ENCODE measurements at regions not wholly inside any gene's neighbourhood (a gene's known extent, or its start where the extent isn't known, plus 50 kb on each side); places are given as distances from the start of the nearest gene placed in this dataset.

DNA sequence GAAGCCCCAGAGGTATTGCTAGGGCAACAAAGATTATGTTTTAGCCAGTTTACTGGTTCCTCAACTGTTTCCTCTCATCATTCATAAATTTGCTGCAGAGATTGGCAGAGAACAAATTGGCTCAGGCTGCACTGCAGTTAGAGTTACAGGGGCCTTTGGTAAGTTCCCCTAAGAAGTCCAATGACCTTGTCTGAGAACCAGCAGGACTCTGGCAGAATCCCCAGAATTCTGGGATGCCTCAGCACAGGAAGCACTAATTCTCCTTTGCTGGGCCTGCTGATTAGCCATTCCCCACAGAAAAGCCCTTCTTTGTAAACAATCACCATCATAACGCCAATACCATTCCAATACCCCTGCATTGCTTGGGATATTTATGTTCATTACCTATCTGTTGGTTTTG is 151.3 kb downstream of the USP46 start:
- H3K36me3 ChIP-seq (ENCODE audit: low read depth, low read length), result no peaks in the 10 kb centered on the region
- no peaks in the 10 kb centered on the region for H3K4me1 ChIP-seq (ENCODE audit: insufficient read depth, low read length)
- no peak overlapping the region for H3K4me3 ChIP-seq (ENCODE audit: low read length)
- H3K9me2 ChIP-seq (replicated peaks; ENCODE audit: low read length), result no peaks in the 10 kb centered on the region
- no peaks in the 10 kb centered on the region for H3K9me3 ChIP-seq (ENCODE audit: low read length)
- no peak overlapping the region for H3K27ac ChIP-seq (ENCODE audit: low read length)
- TF ChIP-seq, protein P1, sequence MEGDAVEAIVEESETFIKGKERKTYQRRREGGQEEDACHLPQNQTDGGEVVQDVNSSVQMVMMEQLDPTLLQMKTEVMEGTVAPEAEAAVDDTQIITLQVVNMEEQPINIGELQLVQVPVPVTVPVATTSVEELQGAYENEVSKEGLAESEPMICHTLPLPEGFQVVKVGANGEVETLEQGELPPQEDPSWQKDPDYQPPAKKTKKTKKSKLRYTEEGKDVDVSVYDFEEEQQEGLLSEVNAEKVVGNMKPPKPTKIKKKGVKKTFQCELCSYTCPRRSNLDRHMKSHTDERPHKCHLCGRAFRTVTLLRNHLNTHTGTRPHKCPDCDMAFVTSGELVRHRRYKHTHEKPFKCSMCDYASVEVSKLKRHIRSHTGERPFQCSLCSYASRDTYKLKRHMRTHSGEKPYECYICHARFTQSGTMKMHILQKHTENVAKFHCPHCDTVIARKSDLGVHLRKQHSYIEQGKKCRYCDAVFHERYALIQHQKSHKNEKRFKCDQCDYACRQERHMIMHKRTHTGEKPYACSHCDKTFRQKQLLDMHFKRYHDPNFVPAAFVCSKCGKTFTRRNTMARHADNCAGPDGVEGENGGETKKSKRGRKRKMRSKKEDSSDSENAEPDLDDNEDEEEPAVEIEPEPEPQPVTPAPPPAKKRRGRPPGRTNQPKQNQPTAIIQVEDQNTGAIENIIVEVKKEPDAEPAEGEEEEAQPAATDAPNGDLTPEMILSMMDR (conservative IDR thresholded peaks at IDR 0.05; ENCODE audit: low read depth, low read length), result no peak
- TF ChIP-seq EZH2 (IDR thresholded peaks at IDR 0.05; ENCODE audit: low read length, unreplicated experiment), result no peak
- no peak for TF ChIP-seq EZH2phosphoT487 (IDR thresholded peaks at IDR 0.05; ENCODE audit: borderline replicate concordance, low read length)
- H3K79me2 ChIP-seq (ENCODE audit: low read length), result no peaks in the 10 kb centered on the region
- no peaks in the 10 kb centered on the region for H4K20me1 ChIP-seq (ENCODE audit: low read length)
- no peak overlapping the region for H2AFZ ChIP-seq (ENCODE audit: low read length)
- no peaks in the 10 kb centered on the region for H3F3A ChIP-seq (ENCODE audit: low read length, unreplicated experiment)
- ChIA-PET CTCF (no interaction called here), POLR2A (ENCODE audit: unreplicated experiment) (no interaction called here)
- H3K27me3 ChIP-seq (ENCODE audit: low read length), result peaks cover 42% of the 10 kb centered on the region
- H3K4me2 ChIP-seq (ENCODE audit: low read length), result no peak overlapping the region
- H3K9ac ChIP-seq (ENCODE audit: low read length), result no peak overlapping the region
- DNase-seq (no peak), ATAC-seq (no peak)
- intact Hi-C loops (cut with micrococcal nuclease), result no loop called here
- no TSS peak for BruUV-seq (replicated peaks)

DNA sequence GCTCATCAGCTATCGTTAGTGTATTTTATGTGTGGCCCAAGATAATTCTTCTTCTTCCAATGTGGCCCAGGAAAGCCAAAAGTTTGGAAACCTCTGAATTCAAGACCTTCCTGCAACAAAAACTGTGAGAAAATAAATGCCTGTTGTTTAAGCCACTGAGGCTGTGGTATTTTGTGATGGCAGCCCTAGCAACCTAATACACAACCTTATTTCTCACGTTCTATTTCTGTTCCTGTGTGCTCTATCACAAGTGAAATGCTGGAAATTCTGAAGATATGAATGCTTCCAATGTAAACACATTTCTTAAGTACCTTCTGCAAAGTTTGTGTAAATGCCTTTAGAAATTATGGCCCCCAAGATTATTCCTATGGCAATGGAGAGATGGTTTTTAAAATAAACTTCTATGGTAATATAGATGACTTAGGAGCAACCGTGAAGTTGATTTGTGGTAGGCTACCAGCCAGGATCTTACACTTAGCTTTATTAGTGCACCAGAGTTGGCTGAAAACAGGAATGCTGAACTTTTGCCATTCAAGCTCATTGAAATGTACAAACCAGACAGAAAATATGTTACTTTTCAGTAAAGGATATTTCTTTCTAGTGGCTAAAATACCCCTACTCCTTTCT is 148.0 kb downstream of the USP46 start:
- Histone ChIP-seq H3K27me3 (ENCODE audit: low read length) (peaks cover 34% of the 10 kb centered on the region), H3K9me2 (replicated peaks; ENCODE audit: low read length) (no peaks in the 10 kb centered on the region), H3K79me2 (ENCODE audit: low read length) (no peaks in the 10 kb centered on the region), H3K4me2 (ENCODE audit: low read length) (no peak overlapping the region), H2AFZ (ENCODE audit: low read length) (no peak overlapping the region), H3K4me3 (ENCODE audit: low read length) (no peak overlapping the region), H4K20me1 (ENCODE audit: low read length) (no peaks in the 10 kb centered on the region), H3K27ac (ENCODE audit: low read length) (no peak overlapping the region), H3K9me3 (ENCODE audit: low read length) (no peaks in the 10 kb centered on the region), H3F3A (ENCODE audit: low read length, unreplicated experiment) (no peaks in the 10 kb centered on the region), H3K9ac (ENCODE audit: low read length) (no peak overlapping the region), H3K4me1 (ENCODE audit: insufficient read depth, low read length) (no peaks in the 10 kb centered on the region), H3K36me3 (ENCODE audit: low read depth, low read length) (no peaks in the 10 kb centered on the region)
- CTCF ChIA-PET, result no interaction called here
- POLR2A ChIA-PET (ENCODE audit: unreplicated experiment), result no interaction called here
- DNase-seq (no peak), ATAC-seq (no peak)
- intact Hi-C loops (cut with micrococcal nuclease), result no loop called here
- no TSS peak for BruUV-seq (replicated peaks)
- TF ChIP-seq EZH2 (IDR thresholded peaks at IDR 0.05; ENCODE audit: low read length, unreplicated experiment) (no peak), EZH2phosphoT487 (IDR thresholded peaks at IDR 0.05; ENCODE audit: borderline replicate concordance, low read length) (no peak)
- TF ChIP-seq, protein P1 (conservative IDR thresholded peaks at IDR 0.05; ENCODE audit: low read depth, low read length), result no peak

DNA sequence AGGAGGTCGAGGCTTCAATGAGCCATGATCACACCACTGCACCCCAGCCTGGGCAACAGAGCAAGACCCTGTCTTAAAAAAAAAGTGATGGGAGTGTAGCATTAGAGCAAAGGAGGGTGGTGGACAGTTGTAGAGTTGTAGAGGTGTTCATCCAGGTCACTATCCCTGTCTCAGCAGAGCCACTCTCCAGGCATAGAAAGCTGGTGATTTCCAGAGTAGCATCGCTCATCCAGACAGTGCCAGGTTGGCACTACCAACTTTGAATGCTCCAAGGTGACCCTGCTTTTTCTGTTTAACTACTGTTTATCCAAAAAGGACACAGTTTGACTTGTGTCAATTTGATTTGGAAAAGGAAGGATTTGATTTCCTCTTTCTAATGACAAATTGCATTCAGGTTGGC is 147.3 kb downstream of the USP46 start:
- DNase-seq, result no peak
- H3K9ac ChIP-seq (ENCODE audit: low read length), result no peak overlapping the region
- BruUV-seq (replicated peaks), result no TSS peak

More for the DNA sequence above, 147.3 kb downstream of the USP46 start:
- H3K4me2 ChIP-seq (ENCODE audit: low read length), result no peak overlapping the region
- ATAC-seq, result no peak
- no peaks in the 10 kb centered on the region for H3K9me2 ChIP-seq (replicated peaks; ENCODE audit: low read length)
- H3K9me3 ChIP-seq (ENCODE audit: low read length), result no peaks in the 10 kb centered on the region
- POLR2A ChIA-PET (ENCODE audit: unreplicated experiment), result no interaction called here
- CTCF ChIA-PET, result no interaction called here
- no peaks in the 10 kb centered on the region for H3F3A ChIP-seq (ENCODE audit: low read length, unreplicated experiment)
- no peaks in the 10 kb centered on the region for H3K4me1 ChIP-seq (ENCODE audit: insufficient read depth, low read length)
- no peaks in the 10 kb centered on the region for H4K20me1 ChIP-seq (ENCODE audit: low read length)
- no peak overlapping the region for H2AFZ ChIP-seq (ENCODE audit: low read length)
- intact Hi-C loops (cut with micrococcal nuclease), result no loop called here
- TF ChIP-seq EZH2phosphoT487 (IDR thresholded peaks at IDR 0.05; ENCODE audit: borderline replicate concordance, low read length), result no peak
- H3K79me2 ChIP-seq (ENCODE audit: low read length), result no peaks in the 10 kb centered on the region
- H3K4me3 ChIP-seq (ENCODE audit: low read length), result no peak overlapping the region
- peaks cover 26% of the 10 kb centered on the region for H3K27me3 ChIP-seq (ENCODE audit: low read length)
- no peak overlapping the region for H3K27ac ChIP-seq (ENCODE audit: low read length)
- H3K36me3 ChIP-seq (ENCODE audit: low read depth, low read length), result no peaks in the 10 kb centered on the region
